HG03575 (cell line): ENCODE measurements at regions not wholly inside any gene's neighbourhood (a gene's known extent, or its start where the extent isn't known, plus 50 kb on each side); places are given as distances from the start of the nearest gene placed in this dataset.

Experiments
- ATAC-seq: cut with Tn5 transposase; IDR thresholded peaks from one replicate; pipeline ENCODE4 v1.9.1; 2021; ENCODE audit not compliant: unreplicated experiment, insufficient number of reproducible peaks, low FRiP score; ENCODE audit errors: extremely low read depth

DNA sequence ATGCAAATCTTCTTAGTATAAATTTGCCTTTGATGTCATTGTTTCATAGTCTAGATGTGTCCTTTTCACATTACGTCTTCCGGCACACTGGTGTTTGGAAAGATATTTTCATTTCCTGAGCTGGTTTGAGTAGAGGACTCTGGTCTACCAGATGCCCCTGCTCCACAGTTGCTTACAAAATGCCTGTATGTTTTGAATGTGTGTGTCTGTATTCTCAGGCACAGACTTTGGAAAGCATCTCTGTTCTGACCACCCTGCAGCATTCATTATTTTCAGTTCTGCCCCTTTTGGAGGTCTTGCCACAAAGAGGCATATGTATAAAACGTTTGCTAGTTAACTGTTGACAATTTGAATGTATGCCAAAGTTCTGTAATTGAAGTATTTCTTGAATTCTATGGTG, 236.0 kb upstream of the GOLIM4 start:
- no peak for ATAC-seq

GRCh38 chr3:168330983-168331382, 235.3 kb upstream of the GOLIM4 start:
- ATAC-seq, result no peak

DNA sequence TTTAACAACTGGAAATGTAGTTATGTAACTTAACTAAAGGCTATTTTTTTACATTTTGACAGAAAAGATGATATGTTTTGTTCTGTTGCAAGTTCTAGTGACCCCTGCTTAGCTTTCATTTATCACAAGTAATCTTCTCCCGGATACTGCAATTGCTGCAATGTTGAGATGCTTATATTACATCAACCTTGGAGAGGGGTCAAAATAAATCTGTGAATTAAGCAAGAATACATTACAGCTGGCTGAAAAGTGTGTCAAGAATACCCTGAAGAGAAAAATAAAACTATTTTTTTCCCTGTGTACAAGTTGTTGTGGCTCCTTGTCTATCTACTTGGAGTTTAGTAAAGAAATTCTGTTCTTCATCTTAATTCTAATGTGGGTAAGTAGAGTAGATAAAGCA, 232.1 kb upstream of the GOLIM4 start:
- ATAC-seq, result no peak

GRCh38 chr3:168325684-168326083, 230.0 kb upstream of the GOLIM4 start:
- no peak for ATAC-seq

- ATAC-seq, result no peak
Observed at GRCh38 chr3:168322941-168323340, 227.2 kb upstream of the GOLIM4 start.

DNA sequence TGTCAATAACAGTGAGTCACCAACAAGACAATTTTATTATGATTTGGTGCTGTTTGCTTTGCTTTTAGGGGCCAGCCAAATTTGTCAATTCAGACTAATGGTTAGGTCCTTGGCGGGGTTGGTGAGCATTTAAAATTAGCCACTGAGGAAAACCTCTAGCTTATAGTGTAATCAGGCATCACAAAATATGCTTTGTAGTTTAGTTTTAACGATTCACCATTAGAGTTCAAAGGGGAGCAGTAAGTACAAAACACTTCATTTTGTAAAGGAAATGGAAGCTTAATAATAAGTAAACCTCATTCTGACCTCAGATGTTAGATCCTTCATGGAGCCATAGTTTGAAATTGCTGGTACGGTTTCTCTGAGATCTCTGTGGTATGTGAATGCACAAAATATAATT, 218.4 kb upstream of the GOLIM4 start:
- no peak for ATAC-seq

GRCh38 chr3:168312984-168313383, 217.3 kb upstream of the GOLIM4 start:
- ATAC-seq, result no peak

DNA sequence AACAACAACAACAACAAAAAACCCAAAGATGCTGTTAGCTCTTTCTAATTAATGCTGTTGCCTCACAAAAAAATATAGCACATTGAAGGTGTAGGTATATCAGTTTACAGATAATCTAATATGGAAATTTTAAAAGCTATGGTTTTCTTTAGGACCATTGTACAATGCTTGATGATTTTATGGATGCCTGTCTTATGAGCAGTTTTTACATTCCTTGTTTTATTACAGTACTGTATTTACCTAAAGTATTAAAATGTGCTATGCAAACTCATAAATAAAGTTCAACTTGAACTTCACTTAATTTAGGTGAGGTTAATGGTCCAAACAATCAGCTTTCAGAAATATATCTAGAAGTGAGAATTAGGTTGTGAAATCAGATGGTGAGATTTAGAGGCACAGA, 212.2 kb upstream of the GOLIM4 start:
- no peak for ATAC-seq

GRCh38 chr3:168295027-168295426, 199.3 kb upstream of the GOLIM4 start:
- ATAC-seq, result no peak

GRCh38 chr3:168292296-168292695, 196.6 kb upstream of the GOLIM4 start:
- ATAC-seq, result no peak

DNA sequence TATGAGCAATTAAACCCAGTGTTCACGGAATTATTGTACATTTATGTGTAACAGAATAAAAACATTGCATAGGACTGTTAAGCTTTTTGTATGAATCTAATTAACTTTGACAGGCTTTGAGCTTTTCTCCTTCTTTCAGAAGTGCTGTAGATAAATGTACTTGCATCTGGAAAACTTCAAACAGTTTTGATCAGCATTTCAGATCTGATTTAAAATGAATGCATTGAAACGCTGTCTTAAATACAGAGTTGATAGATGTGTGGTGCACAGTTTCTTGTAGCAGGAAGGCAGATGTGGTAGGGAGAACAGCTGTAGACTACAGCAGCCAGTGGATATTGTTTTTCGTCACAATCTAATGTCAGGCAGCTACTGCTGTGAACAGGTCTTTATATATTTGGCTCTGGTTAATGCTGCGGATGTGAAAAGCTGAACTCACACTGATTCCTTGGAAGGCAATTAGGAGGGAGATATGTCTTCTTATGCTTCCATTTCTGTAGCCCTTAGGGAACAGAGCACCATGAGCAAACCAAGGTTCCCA, 193.8 kb upstream of the GOLIM4 start:
- ATAC-seq, result no peak

- ATAC-seq, result no peak
Observed at GRCh38 chr3:168288511-168289401, 193.0 kb upstream of the GOLIM4 start.

- no peak for ATAC-seq
Observed at GRCh38 chr3:168285506-168285905, 189.8 kb upstream of the GOLIM4 start.

GRCh38 chr3:168284728-168285127, 189.0 kb upstream of the GOLIM4 start:
- no peak for ATAC-seq

DNA sequence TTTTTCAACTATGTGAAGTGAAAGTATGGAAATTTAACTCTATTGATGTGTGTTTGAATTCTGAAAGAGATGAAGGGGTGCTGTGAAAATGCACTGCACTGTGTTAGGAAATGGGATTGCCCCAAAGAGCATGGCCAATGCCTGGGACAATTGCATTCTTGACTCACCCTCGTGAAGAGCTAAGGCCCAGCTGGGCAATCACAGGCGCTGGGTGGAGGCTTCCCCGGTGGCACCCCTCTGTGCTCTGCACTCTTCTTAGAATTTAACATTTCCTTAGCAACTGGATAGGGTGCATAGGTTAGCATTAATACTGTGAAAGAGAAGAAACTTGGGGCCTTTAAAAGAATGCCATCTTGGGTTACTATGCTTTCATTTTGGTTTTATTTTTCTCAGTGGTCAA, 179.9 kb upstream of the GOLIM4 start:
- ATAC-seq, result no peak

GRCh38 chr3:168273917-168274316, 178.2 kb upstream of the GOLIM4 start:
- ATAC-seq, result no peak

DNA sequence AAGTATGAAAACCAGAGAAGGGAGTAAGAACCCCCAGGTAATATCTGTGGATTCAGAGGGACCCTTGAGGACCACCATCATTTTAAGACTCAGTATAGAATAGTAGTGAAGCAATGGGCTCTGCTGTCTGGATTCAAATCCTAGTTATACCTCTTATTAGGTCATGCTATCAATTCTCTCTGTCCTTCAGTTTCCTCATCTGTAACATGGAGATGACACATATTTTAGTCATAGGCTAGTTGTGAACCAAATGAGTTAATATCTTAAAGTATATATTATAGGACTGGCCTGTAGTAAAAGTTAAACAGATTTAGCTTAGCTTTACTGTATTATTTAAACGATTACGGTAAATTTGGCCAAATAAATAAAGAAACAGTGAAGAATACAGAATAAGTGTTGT, 177.3 kb upstream of the GOLIM4 start:
- no peak for ATAC-seq

- no peak for ATAC-seq
Observed at GRCh38 chr3:168272343-168272985, 176.7 kb upstream of the GOLIM4 start.

DNA sequence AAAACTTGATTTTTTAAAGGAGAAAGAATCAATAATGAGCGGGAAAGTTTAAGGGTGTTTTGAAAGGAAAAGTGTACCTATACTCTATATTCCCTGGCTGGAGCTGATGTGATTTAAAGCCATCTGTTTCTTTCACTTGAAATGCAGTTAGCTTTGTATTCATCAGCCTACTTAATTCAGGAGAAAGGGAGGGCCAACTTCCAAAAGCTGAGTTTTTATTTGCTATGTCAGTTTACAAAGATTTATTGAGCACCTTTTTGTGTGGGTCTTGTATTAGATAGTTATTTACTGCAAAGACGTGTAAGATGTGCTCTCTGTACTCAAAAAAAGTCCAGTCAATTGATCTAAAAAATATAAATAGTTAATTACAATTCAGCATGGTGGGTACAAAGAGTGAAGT, 176.2 kb upstream of the GOLIM4 start:
- ATAC-seq, result no peak

- no peak for ATAC-seq
Observed at GRCh38 chr3:168269001-168269400, 173.3 kb upstream of the GOLIM4 start.
